ENCODE measurements at regions not wholly inside any gene's neighbourhood (a gene's known extent, or its start where the extent isn't known, plus 50 kb on each side); places are given as distances from the start of the nearest gene placed in this dataset.

DNA sequence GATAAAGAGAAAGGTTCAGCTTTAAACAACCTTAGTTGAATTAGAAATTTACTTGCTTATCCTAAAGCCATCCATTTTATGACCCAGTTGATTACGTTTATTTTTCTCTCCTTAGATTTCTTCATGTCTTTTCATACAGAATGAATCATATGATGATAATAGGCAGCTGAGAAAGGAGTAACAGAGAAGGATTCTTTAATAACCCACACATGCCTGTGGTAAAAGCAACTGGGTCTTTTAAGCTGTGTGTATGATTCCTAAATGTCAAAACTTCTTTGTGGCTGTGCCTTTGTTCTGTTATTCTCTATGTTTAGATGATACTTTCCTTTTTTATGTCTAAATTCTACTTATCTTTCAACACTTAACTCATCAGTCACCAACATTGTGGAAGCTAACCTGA lies 626.5 kb downstream of the NCAM2 start:
- DNase-seq = no peak

DNA sequence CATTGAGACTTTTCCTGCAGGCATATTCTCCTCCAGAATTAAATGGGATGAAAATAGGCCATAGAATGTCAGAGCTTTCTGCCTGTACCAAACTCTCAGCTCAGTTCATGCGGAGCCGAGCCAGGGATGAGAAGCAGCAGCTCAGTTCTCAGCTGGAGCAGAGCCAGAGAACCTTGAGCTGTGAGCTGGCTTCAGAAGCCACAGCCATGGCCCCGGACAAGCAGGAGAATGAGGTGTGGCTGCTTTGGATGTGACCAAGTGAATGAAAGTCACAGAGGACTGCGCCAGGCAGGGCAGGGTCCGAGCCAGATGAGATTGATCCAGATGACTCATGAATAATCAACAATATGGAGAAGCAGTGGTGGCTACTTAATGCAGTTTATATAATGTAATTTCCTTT lies 633.8 kb downstream of the NCAM2 start:
- ATAC-seq = no peak
- TF ChIP-seq, protein P1, sequence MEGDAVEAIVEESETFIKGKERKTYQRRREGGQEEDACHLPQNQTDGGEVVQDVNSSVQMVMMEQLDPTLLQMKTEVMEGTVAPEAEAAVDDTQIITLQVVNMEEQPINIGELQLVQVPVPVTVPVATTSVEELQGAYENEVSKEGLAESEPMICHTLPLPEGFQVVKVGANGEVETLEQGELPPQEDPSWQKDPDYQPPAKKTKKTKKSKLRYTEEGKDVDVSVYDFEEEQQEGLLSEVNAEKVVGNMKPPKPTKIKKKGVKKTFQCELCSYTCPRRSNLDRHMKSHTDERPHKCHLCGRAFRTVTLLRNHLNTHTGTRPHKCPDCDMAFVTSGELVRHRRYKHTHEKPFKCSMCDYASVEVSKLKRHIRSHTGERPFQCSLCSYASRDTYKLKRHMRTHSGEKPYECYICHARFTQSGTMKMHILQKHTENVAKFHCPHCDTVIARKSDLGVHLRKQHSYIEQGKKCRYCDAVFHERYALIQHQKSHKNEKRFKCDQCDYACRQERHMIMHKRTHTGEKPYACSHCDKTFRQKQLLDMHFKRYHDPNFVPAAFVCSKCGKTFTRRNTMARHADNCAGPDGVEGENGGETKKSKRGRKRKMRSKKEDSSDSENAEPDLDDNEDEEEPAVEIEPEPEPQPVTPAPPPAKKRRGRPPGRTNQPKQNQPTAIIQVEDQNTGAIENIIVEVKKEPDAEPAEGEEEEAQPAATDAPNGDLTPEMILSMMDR (IDR thresholded peaks at IDR 0.05) = no peak
- no peak overlapping the region for H3K27ac Mint-ChIP-seq
- no peaks in the 10 kb centered on the region for H3K4me1 Mint-ChIP-seq (ENCODE audit: low read depth)
- no peaks in the 10 kb centered on the region for H3K27me3 Mint-ChIP-seq
- peaks cover 5% of the 10 kb centered on the region for H3K9me3 Mint-ChIP-seq
- ChIA-PET CTCF (no interaction called here), POLR2A (no interaction called here)
- intact Hi-C loops (cut with micrococcal nuclease) = no loop called here
- DNase-seq = no peak
- no peak overlapping the region for H3K4me3 Mint-ChIP-seq
- no peaks in the 10 kb centered on the region for H3K36me3 Mint-ChIP-seq (ENCODE audit: low read depth)

More for the DNA sequence above, 626.5 kb downstream of the NCAM2 start:
- Mint-ChIP-seq H3K36me3 (ENCODE audit: low read depth) (no peaks in the 10 kb centered on the region), H3K4me1 (ENCODE audit: low read depth) (no peaks in the 10 kb centered on the region), H3K9me3 (peaks cover 6% of the 10 kb centered on the region), H3K4me3 (no peak overlapping the region), H3K27ac (no peak overlapping the region), H3K27me3 (no peaks in the 10 kb centered on the region)
- intact Hi-C loops (cut with micrococcal nuclease) = no loop called here
- CTCF ChIA-PET = interaction anchor here (0.8 kb wide), 1 partner anchor 19 kb away, joined by 3 read pairs; no protein-coding TSS in a partner anchor
- POLR2A ChIA-PET = no interaction called here
- ATAC-seq = no peak
- TF ChIP-seq, protein P1 (IDR thresholded peaks at IDR 0.05) = no peak

DNA sequence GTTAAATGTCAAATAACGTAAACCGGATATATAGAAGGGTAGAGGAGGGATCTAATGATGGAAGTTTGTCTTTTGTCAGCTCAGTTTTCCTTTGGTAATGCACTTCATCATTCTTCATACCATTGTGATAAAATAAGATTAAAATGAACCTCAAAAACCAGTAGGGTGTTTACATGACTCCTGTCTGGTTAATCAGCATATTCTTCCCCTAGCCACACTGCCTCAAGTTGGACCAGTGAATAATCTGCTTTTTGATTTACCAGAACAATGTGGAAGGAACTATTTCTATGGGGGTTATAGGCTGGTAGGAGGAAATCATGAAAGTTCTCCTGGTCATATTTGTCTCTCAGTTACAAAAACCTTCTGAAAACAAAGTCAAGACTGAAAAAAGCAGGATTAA lies 634.7 kb downstream of the NCAM2 start:
- peaks cover 7% of the 10 kb centered on the region for H3K9me3 Mint-ChIP-seq
- no peak for DNase-seq
- intact Hi-C loops (cut with micrococcal nuclease) = no loop called here
- no peaks in the 10 kb centered on the region for H3K27me3 Mint-ChIP-seq
- no peak for ATAC-seq
- no peaks in the 10 kb centered on the region for H3K4me1 Mint-ChIP-seq (ENCODE audit: low read depth)
- CTCF ChIA-PET = no interaction called here
- no peaks in the 10 kb centered on the region for H3K36me3 Mint-ChIP-seq (ENCODE audit: low read depth)
- H3K4me3 Mint-ChIP-seq = no peak overlapping the region
- TF ChIP-seq, protein P1 (IDR thresholded peaks at IDR 0.05) = no peak
- POLR2A ChIA-PET = no interaction called here
- no peak overlapping the region for H3K27ac Mint-ChIP-seq

DNA sequence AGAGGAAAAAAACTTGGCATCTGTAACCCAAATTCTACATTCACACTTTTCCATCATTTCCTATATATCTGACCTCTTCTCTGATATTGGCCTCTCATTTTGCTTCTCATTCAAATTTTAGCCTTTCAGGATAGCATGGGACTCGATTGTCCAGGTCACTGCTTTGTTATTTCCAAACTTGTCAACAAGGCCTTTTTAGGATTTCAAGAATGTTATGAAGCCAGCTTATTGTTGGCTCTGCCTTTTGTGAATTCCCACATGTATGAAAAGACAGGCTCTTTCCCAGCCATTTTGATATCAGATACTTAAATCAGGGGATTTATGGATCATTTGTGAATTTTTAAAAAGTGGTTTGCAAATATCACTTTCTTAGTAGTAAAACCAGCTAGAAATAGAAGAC lies 663.5 kb downstream of the NCAM2 start:
- Mint-ChIP-seq H3K9me3 (peaks cover 4% of the 10 kb centered on the region), H3K4me3 (no peak overlapping the region), H3K27ac (no peak overlapping the region), H3K27me3 (no peaks in the 10 kb centered on the region), H3K4me1 (ENCODE audit: low read depth) (no peaks in the 10 kb centered on the region), H3K36me3 (ENCODE audit: low read depth) (no peaks in the 10 kb centered on the region)
- ChIA-PET POLR2A (no interaction called here), CTCF (no interaction called here)
- TF ChIP-seq, protein P1 (IDR thresholded peaks at IDR 0.05) = no peak
- no peak for DNase-seq
- no peak for ATAC-seq
- intact Hi-C loops (cut with micrococcal nuclease) = no loop called here

DNA sequence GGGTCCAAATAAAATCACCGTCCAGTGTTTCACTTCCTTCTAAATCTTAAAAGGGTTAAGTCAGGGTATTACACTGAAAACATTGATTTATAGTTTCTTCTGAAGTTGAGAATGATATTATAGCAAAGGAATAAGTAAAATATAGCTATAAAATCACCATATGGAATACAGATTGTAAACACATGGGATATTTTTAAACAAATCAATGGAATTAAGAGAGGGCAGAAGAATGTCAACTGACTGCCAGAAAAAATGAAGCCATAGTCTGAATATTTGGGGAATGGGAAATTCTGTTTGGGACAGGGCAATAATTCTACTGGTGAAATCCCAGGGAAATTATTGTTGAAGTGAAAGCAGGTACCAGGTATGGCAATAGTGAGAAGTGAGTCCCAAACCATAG lies 664.6 kb downstream of the NCAM2 start:
- H3K4me3 Mint-ChIP-seq = no peak overlapping the region
- H3K27ac Mint-ChIP-seq = no peak overlapping the region
- H3K36me3 Mint-ChIP-seq (ENCODE audit: low read depth) = no peaks in the 10 kb centered on the region
- CTCF ChIA-PET = no interaction called here
- TF ChIP-seq, protein P1 (IDR thresholded peaks at IDR 0.05) = no peak
- ATAC-seq = no peak
- POLR2A ChIA-PET = no interaction called here
- H3K9me3 Mint-ChIP-seq = peaks cover 4% of the 10 kb centered on the region
- no peaks in the 10 kb centered on the region for H3K4me1 Mint-ChIP-seq (ENCODE audit: low read depth)
- H3K27me3 Mint-ChIP-seq = no peaks in the 10 kb centered on the region
- intact Hi-C loops (cut with micrococcal nuclease) = no loop called here
- DNase-seq = no peak
